ENCODE measurements at regions not wholly inside any gene's neighbourhood (a gene's known extent, or its start where the extent isn't known, plus 50 kb on each side); places are given as distances from the start of the nearest gene placed in this dataset.

DNA sequence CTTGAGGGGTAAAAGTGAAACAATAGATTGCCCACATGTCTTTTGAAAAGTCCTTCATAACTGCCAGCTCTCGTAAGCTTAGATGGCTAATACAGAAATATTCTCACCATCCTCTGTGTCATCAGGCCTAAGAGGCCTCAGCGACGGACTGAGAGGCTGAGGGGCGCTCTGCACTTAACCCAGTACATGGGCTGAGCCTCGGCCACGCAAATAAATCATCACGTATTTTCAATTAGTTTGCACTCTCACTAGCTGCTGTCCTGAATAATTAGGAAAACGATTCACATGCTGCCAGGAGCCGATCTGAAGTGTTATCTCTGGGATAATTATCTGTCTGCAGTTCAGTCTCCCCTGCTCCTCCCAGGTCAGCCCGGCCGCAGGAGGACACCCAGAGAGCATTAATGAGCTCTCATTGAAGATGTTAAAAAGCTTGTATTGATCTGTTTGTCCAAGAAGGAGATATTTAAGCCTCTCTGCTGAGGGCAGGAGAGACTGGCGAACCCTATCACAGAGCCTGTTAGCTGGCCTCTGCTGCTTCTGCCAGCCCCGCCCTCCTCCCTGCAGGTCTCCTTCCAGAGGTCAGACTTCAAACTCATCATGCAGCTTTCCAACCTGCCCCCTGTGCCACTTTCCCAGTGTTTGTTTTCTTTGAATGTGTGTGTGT, 1051.3 kb downstream of the VRK1 start:
- Histone ChIP-seq H3K4me3 (ENCODE audit: low read depth, low read length) (no peak overlapping the region), H3K36me3 (ENCODE audit: control insufficient read depth, insufficient read depth, low read length) (no peaks in the 10 kb centered on the region), H3K4me1 (no peaks in the 10 kb centered on the region), H3K9me3 (no peaks in the 10 kb centered on the region), H3K27me3 (replicated peaks; ENCODE audit: control insufficient read depth, insufficient read depth, low read length) (no peaks in the 10 kb centered on the region)
- TF ChIP-seq CTCF (IDR thresholded peaks at IDR 0.05; ENCODE audit: insufficient read depth in 1 of 2, low read depth in 1 of 2, low read length in 1 of 2, severe bottlenecking in 1 of 2, unreplicated experiment in 1 of 2) = no peak
- no peak overlapping the region for H3K27ac Mint-ChIP-seq (ENCODE audit: unreplicated experiment)
- no peaks in the 10 kb centered on the region for H3K4me1 Mint-ChIP-seq (ENCODE audit: low read depth, unreplicated experiment)
- H3K9me3 Mint-ChIP-seq (ENCODE audit: unreplicated experiment) = no peaks in the 10 kb centered on the region
- H3K27me3 Mint-ChIP-seq (ENCODE audit: insufficient read depth, unreplicated experiment) = no peaks in the 10 kb centered on the region
- no TSS peak for BruUV-seq (replicated peaks)
- no peak overlapping the region for H3K4me3 Mint-ChIP-seq (ENCODE audit: unreplicated experiment)
- H3K36me3 Mint-ChIP-seq (ENCODE audit: insufficient read depth, unreplicated experiment) = no peaks in the 10 kb centered on the region
- ChIA-PET CTCF (no interaction called here), POLR2A (no interaction called here)
- DNase-seq = peak; percentile 5 to 37
- intact Hi-C loops (cut with micrococcal nuclease; ENCODE audit: unreplicated experiment) = no loop called here

DNA sequence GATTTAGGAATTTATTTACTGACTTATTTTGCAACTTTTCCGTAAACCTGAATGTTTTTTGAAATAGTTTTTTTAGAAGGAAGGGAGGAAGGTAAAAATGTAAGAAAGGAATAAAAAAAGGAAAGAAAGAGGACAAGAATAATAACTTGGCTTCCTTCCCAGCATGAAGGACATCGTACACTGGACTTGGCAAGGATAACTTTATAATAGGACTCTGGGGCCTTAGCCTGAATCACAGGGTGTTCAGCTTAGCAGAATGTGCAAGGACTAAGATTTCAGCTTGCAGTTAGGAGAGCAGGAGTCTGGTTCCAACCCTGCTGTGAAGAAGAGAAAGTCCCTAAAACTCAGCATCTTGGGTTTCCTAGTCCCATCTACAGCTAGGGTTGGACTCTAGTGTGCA, 1053.3 kb downstream of the VRK1 start:
- Mint-ChIP-seq H3K9me3 (ENCODE audit: unreplicated experiment) (no peaks in the 10 kb centered on the region), H3K36me3 (ENCODE audit: insufficient read depth, unreplicated experiment) (no peaks in the 10 kb centered on the region), H3K4me1 (ENCODE audit: low read depth, unreplicated experiment) (no peaks in the 10 kb centered on the region), H3K4me3 (ENCODE audit: unreplicated experiment) (no peak overlapping the region), H3K27ac (ENCODE audit: unreplicated experiment) (no peak overlapping the region), H3K27me3 (ENCODE audit: insufficient read depth, unreplicated experiment) (no peaks in the 10 kb centered on the region)
- POLR2A ChIA-PET = no interaction called here
- Histone ChIP-seq H3K36me3 (ENCODE audit: control insufficient read depth, insufficient read depth, low read length) (no peaks in the 10 kb centered on the region), H3K4me3 (ENCODE audit: low read depth, low read length) (no peak overlapping the region), H3K27me3 (replicated peaks; ENCODE audit: control insufficient read depth, insufficient read depth, low read length) (no peaks in the 10 kb centered on the region), H3K4me1 (no peaks in the 10 kb centered on the region), H3K9me3 (no peaks in the 10 kb centered on the region)
- BruUV-seq (replicated peaks) = no TSS peak
- TF ChIP-seq CTCF (IDR thresholded peaks at IDR 0.05; ENCODE audit: insufficient read depth in 1 of 2, low read depth in 1 of 2, low read length in 1 of 2, severe bottlenecking in 1 of 2, unreplicated experiment in 1 of 2) = no peak
- intact Hi-C loops (cut with micrococcal nuclease; ENCODE audit: unreplicated experiment) = no loop called here
- no peak for DNase-seq
- CTCF ChIA-PET = no interaction called here

GRCh38 chr14:97850886-97851285, 1053.7 kb downstream of the VRK1 start:
- ChIA-PET POLR2A (no interaction called here), CTCF (no interaction called here)
- Mint-ChIP-seq H3K9me3 (ENCODE audit: unreplicated experiment) (no peaks in the 10 kb centered on the region), H3K27ac (ENCODE audit: unreplicated experiment) (no peak overlapping the region), H3K27me3 (ENCODE audit: insufficient read depth, unreplicated experiment) (no peaks in the 10 kb centered on the region), H3K36me3 (ENCODE audit: insufficient read depth, unreplicated experiment) (no peaks in the 10 kb centered on the region), H3K4me1 (ENCODE audit: low read depth, unreplicated experiment) (no peaks in the 10 kb centered on the region), H3K4me3 (ENCODE audit: unreplicated experiment) (no peak overlapping the region)
- no peaks in the 10 kb centered on the region for H3K27me3 ChIP-seq (replicated peaks; ENCODE audit: control insufficient read depth, insufficient read depth, low read length)
- H3K9me3 ChIP-seq = no peaks in the 10 kb centered on the region
- no peak for TF ChIP-seq CTCF (IDR thresholded peaks at IDR 0.05; ENCODE audit: insufficient read depth in 1 of 2, low read depth in 1 of 2, low read length in 1 of 2, severe bottlenecking in 1 of 2, unreplicated experiment in 1 of 2)
- H3K36me3 ChIP-seq (ENCODE audit: control insufficient read depth, insufficient read depth, low read length) = no peaks in the 10 kb centered on the region
- intact Hi-C loops (cut with micrococcal nuclease; ENCODE audit: unreplicated experiment) = no loop called here
- DNase-seq = no peak
- H3K4me3 ChIP-seq (ENCODE audit: low read depth, low read length) = no peak overlapping the region
- no peaks in the 10 kb centered on the region for H3K4me1 ChIP-seq
- no TSS peak for BruUV-seq (replicated peaks)

Data from Caco-2 (cell line).